ENCODE measurements at regions not wholly inside any gene's neighbourhood (a gene's known extent, or its start where the extent isn't known, plus 50 kb on each side); places are given as distances from the start of the nearest gene placed in this dataset.

GRCh38 chr2:12381543-12382325 lies 335.0 kb upstream of the TRIB2 start:
- 72 to 90% methylated on average over 2 of the region's 2 CpGs for WGBS, 2 donors
- intact Hi-C loops (cut with DNase I; ENCODE audit: low total_unique reads): no loop called here
- DNase-seq (ENCODE audit: low spot score in 2 of 2): no peak
- TF ChIP-seq CTCF (IDR thresholded peaks at IDR 0.05): no peak
- no peak for TF ChIP-seq POLR2A (IDR thresholded peaks at IDR 0.05)
- H3K4me3 ChIP-seq (ENCODE audit: low read depth, poor library complexity, severe bottlenecking): no peak overlapping the region

GRCh38 chr2:12382366-12382765 lies 334.4 kb upstream of the TRIB2 start:
- DNase-seq (ENCODE audit: low spot score in 2 of 2): no peak
- WGBS, 2 donors: 76 to 83% methylated on average over 4 of the region's 4 CpGs
- intact Hi-C loops (cut with DNase I; ENCODE audit: low total_unique reads): no loop called here
- H3K4me3 ChIP-seq (ENCODE audit: low read depth, poor library complexity, severe bottlenecking): no peak overlapping the region
- TF ChIP-seq CTCF (IDR thresholded peaks at IDR 0.05): no peak
- no peak for TF ChIP-seq POLR2A (IDR thresholded peaks at IDR 0.05)

GRCh38 chr2:12389344-12390045 lies 327.2 kb upstream of the TRIB2 start:
- no peak for DNase-seq (ENCODE audit: low spot score in 2 of 2)
- intact Hi-C loops (cut with DNase I; ENCODE audit: low total_unique reads): no loop called here
- no peak overlapping the region for H3K4me3 ChIP-seq (ENCODE audit: low read depth, poor library complexity, severe bottlenecking)
- no peak for TF ChIP-seq CTCF (IDR thresholded peaks at IDR 0.05)
- TF ChIP-seq POLR2A (IDR thresholded peaks at IDR 0.05): no peak
- 36 to 43% methylated on average over 9 of the region's 9 CpGs for WGBS, 2 donors

- intact Hi-C loops (cut with DNase I; ENCODE audit: low total_unique reads): no loop called here
- DNase-seq (ENCODE audit: low spot score in 2 of 2): no peak
- WGBS, 2 donors: 93 to 94% methylated on average over 2 of the region's 2 CpGs
- no peak for TF ChIP-seq CTCF (IDR thresholded peaks at IDR 0.05)
- TF ChIP-seq POLR2A (IDR thresholded peaks at IDR 0.05): no peak
- H3K4me3 ChIP-seq (ENCODE audit: low read depth, poor library complexity, severe bottlenecking): no peak overlapping the region
These were observed 325.6 kb upstream of the TRIB2 start for GRCh38 chr2:12391116-12391515.

- 67 to 68% methylated on average over 6 of the region's 6 CpGs for WGBS, 2 donors
- no peak for DNase-seq (ENCODE audit: low spot score in 2 of 2)
- no peak for TF ChIP-seq CTCF (IDR thresholded peaks at IDR 0.05)
- TF ChIP-seq POLR2A (IDR thresholded peaks at IDR 0.05): no peak
These were observed 320.0 kb upstream of the TRIB2 start for GRCh38 chr2:12396699-12397098.

More at GRCh38 chr2:12396699-12397098, 320.0 kb upstream of the TRIB2 start:
- H3K4me3 ChIP-seq (ENCODE audit: low read depth, poor library complexity, severe bottlenecking): no peak overlapping the region
- intact Hi-C loops (cut with DNase I; ENCODE audit: low total_unique reads): no loop called here
